HG02642 (cell line): ENCODE measurements at regions not wholly inside any gene's neighbourhood (a gene's known extent, or its start where the extent isn't known, plus 50 kb on each side); places are given as distances from the start of the nearest gene placed in this dataset.

Experiments
- ATAC-seq: cut with Tn5 transposase; IDR thresholded peaks from one replicate; pipeline ENCODE4 v1.9.1; 2021; ENCODE audit warnings: mild to moderate bottlenecking; ENCODE audit not compliant: unreplicated experiment, poor library complexity

DNA sequence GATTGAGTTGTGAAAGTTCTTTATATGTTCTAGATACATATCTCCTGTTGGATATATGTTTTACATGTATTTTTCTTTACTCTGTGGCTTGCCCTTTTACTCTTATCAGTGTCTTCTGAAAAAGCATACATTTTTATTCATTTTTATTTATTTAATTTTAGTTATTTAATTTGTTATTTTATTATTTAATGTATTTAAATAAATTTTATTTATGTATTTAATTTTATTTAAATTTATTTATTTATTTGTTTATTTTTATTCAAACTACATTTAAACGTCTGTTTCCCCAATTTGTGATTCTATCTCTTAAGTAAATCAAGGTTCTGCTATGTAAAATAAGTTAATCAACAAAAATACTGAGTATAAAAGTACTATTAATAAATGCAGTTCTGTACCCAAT, 279.1 kb upstream of the AKR1E2 start:
- no peak for ATAC-seq

DNA sequence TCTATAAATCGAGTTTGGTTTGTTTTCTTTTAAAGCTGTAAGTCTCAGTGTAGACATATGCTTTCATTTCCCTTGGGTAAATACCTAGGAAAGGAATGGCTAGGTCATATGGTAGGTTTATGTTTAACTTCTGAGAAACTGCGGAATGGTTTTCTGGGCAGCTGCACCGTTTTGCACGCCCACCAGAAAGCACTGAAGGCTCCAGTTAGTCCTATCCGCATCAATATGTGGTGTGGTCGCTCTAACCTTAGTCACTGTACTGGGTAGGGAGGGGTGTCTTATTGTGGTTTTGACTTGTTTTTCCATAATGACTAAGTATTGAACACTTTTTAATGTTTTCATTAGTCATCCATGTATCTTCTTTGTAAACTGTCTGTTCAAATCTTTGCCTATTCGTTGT, 279.5 kb upstream of the AKR1E2 start:
- ATAC-seq, result no peak

DNA sequence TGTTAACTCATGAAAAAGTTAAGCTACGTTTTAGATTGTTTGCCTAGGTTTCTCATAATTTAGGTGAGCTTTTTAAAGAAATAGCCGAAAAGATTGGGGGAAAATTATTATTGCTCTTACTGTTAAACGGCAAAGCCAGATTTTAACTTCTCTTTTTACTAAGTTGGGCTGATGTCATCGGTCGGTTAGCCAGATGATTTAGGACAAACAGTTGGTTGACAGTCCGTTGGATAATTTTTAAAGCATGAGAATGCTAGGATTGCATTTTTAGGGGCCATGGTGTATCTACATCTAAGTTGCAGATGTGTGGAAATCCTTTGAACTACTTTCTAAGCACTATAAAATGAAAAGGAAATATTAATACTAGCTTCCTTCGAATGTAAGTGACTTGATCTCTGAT, 280.9 kb upstream of the AKR1E2 start:
- no peak for ATAC-seq

DNA sequence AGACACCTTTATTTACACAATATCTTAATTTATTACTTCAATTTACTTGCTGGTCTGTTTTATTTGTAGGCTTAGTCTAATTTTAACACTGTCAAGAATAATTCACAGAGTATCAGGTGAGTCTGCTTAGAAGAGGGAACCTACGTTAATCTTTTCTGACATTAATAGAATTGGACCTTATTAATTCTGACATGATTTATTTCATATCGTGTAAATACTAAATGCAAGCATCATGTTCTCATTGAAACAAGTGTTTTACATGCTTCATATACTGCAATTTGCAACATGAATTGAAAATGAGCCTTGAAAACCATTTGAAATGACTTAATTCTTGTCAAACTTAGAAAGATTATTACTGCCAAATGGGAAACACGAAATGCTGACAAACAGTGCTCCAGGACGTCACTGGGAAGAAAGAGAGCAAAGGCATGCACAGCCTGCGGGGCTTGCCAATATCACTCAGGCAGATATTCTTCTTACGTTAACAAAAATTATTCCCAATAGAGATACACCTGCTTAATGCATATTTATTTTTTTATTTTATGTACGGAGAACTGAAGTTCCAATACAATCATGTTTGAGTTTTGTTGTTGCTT, 282.0 kb upstream of the AKR1E2 start:
- no peak for ATAC-seq

DNA sequence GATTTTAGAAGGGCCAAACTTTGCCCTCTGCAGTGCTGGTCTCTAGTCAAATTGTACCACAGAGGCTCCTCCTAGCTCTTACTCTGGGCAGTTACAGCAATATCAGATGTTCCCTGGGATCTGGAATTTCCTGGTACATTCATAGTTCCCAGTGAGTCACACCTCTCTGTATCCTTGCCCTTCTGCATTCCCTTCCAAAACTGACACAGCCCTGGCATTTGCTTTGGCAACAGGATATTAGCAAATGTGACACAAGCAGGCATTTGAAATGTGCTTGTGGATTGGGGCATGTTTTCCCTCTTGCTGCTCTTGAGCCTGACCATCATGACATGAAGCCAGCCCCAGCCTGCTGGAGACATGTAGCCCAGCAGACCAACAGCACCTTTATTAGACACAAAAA, 284.7 kb upstream of the AKR1E2 start:
- no peak for ATAC-seq

DNA sequence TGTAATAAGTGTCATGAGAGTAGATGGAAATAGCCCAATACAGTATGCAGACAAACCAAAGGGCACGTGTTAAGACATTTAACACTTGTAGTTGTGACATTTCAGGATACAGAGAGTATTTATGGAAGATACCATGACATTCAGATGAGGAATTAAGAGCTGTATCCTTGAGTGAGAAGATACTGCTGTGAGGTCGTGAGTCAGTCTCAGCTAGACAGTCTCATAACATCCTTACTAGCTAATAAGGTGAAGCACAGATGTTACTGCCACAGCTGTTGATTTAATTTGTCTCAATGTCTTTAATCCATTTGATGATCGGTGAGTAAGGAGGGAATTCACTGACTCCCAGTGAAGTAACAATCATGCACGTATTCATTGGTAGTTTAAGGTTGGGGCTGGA, 288.0 kb upstream of the AKR1E2 start:
- ATAC-seq, result no peak

DNA sequence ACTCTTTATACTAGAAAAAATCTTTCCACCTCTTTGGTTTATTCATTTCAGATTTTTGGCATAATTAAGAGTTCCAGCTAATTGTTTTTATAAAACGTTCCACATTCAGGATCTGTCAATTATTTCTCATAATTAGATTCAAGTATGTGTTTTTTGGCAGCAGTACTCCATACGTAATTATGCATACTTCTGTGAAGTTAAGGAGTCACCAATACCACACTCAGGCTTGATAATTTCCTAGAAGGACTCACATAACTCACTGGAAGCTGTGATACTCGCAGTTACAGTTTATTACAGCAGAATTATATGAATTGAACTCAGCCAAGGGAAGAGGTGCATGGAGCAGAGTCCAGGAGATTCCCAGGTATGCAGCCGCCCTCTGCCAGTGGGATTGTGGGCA, 290.5 kb upstream of the AKR1E2 start:
- no peak for ATAC-seq

DNA sequence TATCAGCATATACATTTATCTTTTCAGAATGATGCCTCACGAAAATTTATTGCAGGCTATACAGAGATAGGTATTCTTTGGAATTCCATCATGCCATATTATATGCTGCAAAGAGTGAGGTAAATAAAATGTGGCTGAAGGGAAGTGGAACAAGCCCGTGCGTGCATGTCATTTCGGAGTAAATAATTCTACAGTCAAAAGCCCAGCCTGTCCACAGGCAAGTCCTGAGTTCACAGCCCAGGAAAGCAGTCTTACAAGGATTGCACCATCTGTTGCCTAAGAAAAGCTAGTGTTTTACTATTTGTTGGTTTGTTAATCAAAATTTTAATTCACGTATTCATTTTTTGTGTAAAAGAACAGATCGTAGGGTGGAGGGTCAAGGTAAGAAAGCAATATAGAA, 292.4 kb upstream of the AKR1E2 start:
- ATAC-seq, result no peak

DNA sequence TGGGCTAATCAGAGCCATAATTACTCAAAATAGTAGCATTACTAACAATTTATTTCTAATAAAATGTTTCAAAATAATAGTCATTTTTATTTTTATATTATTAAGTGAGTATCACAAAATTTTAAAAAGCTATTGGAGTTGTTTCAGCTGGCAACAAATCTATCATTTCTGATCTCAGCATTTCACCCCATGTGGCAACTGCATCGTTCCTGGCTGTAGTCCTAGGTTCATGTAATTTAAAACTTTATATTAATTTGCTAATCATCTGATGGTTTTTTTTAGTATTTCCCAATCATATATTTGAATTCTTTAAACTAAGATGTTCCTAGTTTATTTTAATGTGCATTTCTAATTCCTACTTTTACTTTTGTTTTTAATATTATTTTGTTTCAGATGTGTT, 293.0 kb upstream of the AKR1E2 start:
- ATAC-seq, result no peak

DNA sequence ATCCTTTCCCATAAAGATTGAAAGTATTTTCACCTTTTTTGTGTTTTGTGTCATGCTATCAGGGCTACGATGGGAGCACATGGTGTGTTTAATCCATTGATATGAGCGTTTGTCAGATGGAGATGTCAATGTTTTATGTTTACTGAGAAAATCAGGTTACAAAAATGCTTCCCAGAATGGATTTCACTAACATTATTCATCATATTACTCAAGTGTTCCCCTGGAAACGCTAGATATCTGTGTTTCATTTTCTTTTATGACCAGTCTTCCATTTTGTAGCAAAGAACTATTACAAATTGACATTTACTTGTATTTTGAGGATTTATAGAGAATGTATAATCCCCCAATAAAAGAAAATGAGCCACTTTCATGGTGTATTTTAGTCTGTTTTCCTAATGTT, 293.5 kb upstream of the AKR1E2 start:
- no peak for ATAC-seq

DNA sequence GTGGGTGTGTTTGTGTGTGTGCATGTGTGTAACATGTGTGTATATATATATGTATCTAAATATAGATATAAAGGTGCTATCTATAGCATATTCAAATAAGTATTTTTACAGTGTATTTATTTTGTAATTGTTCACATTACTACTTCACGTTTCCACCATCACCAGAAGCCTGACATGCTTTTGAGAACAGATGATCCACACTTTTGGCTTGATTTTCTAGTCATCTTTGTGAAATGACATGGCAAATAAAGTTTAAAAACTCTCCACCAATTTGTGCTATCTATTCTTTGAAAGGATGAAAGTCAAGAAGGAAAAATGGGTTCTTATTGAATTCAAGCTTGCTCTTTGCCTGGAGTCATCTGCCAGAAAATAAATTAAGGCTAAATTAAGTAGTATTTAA, 294.0 kb upstream of the AKR1E2 start:
- no peak for ATAC-seq

DNA sequence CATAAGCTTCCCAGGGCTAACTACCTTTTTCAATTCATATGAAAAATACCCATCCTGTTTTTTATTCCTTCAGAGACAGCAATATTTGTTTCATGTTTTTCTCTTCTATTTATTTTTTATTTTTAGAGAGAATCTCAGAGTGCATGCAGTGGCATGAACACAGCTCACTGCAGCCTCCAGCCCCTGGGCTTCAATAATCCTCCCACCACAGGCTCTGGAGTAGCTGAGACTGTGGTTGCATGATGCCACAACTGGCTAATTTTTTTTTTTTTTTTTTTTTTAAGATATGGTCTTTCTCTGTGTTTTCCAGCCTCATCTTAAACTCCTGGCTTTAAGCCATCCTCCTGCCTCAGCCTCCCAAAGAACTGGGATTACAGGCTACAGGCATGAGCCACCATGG, 296.7 kb upstream of the AKR1E2 start:
- ATAC-seq, result no peak

DNA sequence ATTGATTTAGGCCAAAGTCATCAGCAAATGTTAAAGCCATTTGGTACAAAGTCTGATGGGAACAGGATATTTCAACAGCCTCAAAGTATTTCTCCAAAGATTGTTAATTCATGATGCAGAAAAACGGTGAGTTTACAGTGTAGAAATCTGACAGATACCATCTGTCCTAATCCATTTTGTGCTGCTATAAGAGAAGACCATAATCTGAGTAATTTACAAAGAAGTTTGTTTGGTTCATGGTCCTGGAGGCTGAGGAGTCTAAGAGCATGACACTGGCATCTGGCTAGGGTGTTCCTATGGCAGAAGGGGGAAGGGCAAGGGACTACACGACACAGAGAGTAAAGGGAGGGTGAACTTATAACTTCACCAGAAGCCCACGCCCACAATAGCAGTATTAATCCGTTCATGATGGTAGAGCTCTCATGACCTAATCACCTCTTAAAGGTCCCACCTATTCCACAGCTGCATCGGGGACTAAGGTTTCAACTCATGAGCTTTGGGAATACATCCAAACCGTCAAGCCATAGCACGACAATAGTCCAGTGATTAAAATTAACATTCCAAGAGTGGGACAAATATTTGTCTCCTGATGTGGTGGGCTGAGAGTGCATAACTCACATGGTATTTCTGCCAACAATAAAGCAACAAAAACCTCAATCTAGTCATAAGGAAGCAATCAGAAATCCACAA, 298.6 kb upstream of the AKR1E2 start:
- ATAC-seq, result no peak

DNA sequence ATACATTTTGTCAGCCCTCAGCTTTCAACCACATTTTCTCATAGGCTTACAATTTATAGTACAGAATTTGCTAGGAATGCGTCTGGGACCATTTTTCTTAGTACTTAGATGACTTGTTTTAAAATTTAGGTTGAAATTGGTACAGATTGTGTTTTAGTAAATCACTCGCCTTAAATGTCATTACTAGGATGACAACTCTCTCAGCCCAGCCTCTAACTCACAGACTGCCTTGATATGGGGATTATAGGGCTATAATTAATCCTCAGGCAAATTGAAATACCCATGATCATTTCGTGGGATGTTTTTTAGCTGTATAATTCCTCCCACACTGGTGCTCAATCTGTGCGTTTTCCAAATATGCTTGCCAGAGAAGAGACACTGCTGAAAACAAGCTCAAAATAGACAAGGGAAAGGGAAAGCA, 299.7 kb upstream of the AKR1E2 start:
- ATAC-seq, result no peak

DNA sequence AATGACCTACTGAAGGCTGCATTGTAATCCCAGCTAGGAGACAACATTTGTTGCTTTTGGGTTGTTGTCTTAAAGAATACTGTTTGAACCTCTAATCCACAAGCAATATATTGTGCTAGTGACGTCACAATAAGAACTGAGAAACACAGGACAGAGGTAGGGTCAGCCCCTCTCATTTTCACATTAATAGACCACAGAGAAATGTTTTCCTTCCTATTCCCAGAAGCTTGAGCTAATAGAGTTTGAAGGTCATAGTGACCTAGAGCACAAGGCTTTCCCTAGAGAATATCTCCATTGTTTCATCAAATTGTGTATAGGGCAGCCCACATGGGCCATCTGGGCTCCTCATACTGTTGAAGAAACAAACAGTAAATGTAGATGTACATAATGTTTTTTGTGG, 300.9 kb upstream of the AKR1E2 start:
- ATAC-seq, result no peak

DNA sequence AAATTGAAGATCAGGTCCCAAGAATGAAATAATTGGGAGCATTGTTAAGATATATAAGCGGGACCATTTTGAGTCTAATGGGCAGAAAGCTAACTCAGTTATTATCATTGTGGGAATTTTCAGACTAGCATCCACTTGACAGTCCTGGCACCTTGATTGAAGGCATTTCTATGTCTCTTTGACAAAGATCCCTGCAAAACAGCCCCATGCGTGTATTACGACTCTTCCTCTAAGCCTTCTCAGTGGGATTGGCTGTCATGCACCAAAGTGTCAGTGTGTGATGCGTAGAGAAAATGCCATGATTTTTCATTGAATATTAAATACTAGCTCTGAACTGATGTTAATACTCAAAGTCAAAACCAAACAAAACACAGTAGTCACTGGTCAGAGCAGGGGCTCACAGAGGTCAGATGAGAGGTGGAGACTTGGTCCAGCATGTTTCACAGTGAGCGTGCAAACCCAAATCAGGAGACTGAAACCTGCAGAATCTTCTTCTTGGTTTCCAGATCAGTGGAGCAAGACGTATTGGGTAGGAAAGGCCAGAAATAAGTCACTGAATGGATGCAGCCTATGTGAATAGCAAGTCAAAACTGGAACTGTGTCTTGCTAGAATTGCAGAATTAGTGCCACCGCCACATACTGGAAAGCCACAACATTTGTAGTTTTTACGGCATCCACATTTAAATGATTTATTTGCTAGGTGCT, 303.6 kb upstream of the AKR1E2 start:
- ATAC-seq, result peak; percentile 87

DNA sequence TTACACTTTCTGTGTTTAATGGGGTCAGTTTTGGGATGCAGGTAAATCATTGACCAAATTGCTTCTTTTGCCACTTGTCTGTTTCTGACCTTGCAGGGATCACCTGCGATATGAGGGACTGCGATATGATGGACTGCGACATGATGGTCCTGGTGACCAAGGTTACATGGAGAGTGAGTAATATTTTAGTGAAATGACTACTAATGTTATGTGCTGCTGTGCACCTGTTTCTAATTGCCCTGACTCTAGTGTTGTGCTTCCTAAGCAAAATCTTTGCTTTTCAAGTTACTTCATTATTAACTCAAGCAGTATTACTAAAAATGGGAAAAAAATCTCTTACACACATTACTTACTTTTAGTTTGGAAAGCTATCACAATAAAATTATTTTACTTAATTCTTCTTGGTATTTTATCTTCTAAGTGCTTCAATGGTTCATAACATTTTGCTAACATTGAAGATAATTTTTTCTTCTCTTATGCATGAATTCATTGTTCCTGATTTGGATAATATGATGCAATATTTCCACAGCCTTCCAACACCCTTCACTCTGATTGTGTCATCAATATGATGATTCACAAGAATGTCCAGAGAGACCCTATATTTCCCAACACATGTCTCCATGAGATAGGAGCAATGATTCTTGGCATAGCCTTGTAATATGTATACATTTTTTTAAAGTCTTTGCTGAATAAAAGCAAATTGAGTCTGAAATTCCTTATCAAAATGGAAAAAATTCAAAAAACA, 306.2 kb upstream of the AKR1E2 start:
- no peak for ATAC-seq

DNA sequence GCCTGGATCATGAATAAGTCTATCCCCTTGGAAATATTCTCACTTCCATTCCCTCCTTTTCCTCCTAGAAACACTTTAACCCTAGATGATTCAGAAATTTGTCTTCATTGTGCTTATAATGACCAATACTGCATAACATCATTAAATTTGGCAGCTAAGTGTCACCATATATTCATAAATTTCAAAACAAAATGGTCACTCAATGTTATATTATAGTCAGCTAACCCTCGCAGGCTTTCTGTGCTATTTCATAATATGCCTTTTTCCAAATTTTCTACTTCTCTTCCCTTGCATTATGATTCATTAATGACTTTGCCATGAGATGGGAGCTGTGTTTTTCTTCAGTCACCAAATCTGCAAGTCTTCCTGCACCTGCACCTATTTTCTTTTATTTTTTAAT, 308.3 kb upstream of the AKR1E2 start:
- no peak for ATAC-seq

DNA sequence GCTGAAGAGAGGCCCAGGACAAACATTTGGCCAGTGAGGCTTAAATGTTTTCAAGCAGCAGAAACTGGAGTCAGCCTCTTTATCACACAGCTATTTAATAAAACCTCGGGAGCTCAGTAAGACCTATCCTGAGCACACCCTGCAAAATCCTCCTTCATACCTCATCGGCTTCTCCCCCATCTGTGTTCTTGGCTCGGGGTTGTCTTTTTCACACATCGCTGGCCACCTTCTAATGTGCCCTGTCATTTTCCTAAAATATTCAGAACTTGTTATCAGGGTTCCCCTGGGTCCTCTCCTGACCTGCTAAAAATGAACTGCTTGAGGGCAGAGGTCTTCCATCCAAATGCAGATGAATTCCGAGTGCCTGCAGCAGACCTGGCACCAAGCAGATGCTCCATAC, 310.3 kb upstream of the AKR1E2 start:
- no peak for ATAC-seq

DNA sequence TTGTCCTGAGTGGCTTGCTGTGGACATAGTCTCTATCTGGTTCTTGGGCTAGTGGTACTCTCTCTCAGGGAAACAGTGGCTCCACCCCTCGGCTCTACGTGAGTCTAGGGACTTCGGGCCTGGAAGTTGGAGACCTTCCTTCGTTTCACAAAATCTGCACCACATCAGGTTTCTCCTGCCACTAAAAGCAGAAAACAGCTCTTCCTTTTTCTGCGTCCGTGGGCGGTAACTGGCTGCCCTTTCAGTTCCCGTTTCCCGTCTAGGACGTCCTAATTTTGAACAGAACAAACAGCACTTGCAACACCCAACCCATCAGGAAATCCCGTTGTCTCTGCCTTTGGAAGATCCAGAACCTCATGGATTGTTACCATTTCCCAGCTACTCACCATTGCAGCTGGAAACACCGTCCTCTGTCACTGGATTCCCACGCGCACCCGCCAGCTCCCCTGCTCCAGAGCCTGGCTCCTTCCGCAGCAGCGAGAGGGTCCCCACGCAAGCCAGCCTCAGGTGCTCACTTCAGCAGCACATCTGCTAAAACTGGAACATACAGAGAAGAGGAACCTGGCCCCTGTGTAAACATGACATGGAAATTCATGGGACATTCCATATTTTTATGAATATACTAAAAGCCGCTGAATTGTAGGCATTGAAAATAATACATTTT, 311.4 kb upstream of the AKR1E2 start:
- ATAC-seq, result peak; percentile 83
